ENCODE measurements at regions not wholly inside any gene's neighbourhood (a gene's known extent, or its start where the extent isn't known, plus 50 kb on each side); places are given as distances from the start of the nearest gene placed in this dataset.

DNA sequence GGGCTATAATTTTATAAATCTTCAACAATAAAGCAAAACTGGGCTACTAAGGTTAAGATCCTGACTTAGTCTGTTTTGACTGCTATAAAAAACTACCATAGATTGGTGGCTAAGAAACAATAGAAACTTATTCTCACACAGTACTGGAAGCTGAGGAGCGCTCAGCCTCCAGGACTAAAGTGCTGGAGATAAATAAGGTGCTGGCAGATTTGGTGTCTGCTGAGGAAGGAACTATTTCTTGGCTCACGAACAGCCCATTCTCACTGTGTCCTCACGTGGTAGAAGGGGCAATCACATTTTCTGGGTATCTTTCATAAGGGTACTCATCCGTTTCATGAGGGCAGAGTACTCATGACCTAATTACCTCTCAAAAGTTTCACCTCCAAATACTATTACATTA lies 166.8 kb upstream of the CBLB start:
- TF ChIP-seq, protein P1, sequence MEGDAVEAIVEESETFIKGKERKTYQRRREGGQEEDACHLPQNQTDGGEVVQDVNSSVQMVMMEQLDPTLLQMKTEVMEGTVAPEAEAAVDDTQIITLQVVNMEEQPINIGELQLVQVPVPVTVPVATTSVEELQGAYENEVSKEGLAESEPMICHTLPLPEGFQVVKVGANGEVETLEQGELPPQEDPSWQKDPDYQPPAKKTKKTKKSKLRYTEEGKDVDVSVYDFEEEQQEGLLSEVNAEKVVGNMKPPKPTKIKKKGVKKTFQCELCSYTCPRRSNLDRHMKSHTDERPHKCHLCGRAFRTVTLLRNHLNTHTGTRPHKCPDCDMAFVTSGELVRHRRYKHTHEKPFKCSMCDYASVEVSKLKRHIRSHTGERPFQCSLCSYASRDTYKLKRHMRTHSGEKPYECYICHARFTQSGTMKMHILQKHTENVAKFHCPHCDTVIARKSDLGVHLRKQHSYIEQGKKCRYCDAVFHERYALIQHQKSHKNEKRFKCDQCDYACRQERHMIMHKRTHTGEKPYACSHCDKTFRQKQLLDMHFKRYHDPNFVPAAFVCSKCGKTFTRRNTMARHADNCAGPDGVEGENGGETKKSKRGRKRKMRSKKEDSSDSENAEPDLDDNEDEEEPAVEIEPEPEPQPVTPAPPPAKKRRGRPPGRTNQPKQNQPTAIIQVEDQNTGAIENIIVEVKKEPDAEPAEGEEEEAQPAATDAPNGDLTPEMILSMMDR (IDR thresholded peaks at IDR 0.05), result no peak
- TF ChIP-seq POLR2AphosphoS5 (IDR thresholded peaks at IDR 0.05) (no peak), EP300 (IDR thresholded peaks at IDR 0.05; ENCODE audit: low read depth) (no peak)

Data from transverse colon (tissue), 4 donors.